Natural killer cell (primary cell): ENCODE measurements at regions not wholly inside any gene's neighbourhood (a gene's known extent, or its start where the extent isn't known, plus 50 kb on each side); places are given as distances from the start of the nearest gene placed in this dataset.

Experiments
- ATAC-seq, 3 donors: fragments of 150-1000 bp in 2 of 3; fragments of 200-7000 bp in 1 of 3; cut with Tn5 transposase; 1 replicate in 1 of 3; 2 replicates in 2 of 3; pipeline ENCODE4 v1.10.0; 2021; ENCODE audit warnings: mild to moderate bottlenecking in 2 of 3, moderate library complexity in 2 of 3
- DNase-seq, 2 donors: peaks; one replicate each; pipeline versions ENCODE4 v3.0.0 to v3.0.0-alpha.2; 2013 to 2021; ENCODE audit warnings: mixed read lengths in 1 of 2
- H3K27ac ChIP-seq: one replicate; pipeline ENCODE4 v1.5.1; 2013; ENCODE audit warnings: mild to moderate bottlenecking, low read length
- H3K27me3 ChIP-seq: one replicate; pipeline ENCODE4 v1.6.1; 2013; ENCODE audit warnings: low read length; ENCODE audit not compliant: control insufficient read depth, insufficient read depth
- H3K36me3 ChIP-seq: one replicate; pipeline ENCODE4 v1.6.1; 2013; ENCODE audit warnings: low read length; ENCODE audit not compliant: control insufficient read depth, insufficient read depth
- H3K4me1 ChIP-seq: one replicate; pipeline ENCODE4 v1.6.1; 2013; ENCODE audit warnings: low read length; ENCODE audit not compliant: control insufficient read depth, insufficient read depth
- H3K4me3 ChIP-seq: one replicate; pipeline ENCODE4 v1.5.1; 2013; ENCODE audit warnings: low read length
- H3K9me3 ChIP-seq: one replicate; pipeline ENCODE4 v1.6.1; 2013; ENCODE audit warnings: low read length; ENCODE audit not compliant: control insufficient read depth, insufficient read depth
- H3K27ac Mint-ChIP-seq, 2 donors: one replicate each; pipeline ENCODE4 v1.8.0; 2022; ENCODE audit warnings: mild to moderate bottlenecking in 2 of 2, mixed read lengths in 2 of 2, moderate library complexity in 1 of 2
- H3K27me3 Mint-ChIP-seq, 2 donors: one replicate each; pipeline ENCODE4 v1.8.0; 2022; ENCODE audit warnings: low read depth in 2 of 2, mixed read lengths in 2 of 2
- H3K36me3 Mint-ChIP-seq: one replicate; pipeline ENCODE4 v1.8.0; 2022; ENCODE audit warnings: mixed read lengths
- H3K4me1 Mint-ChIP-seq, 2 donors: one replicate each; pipeline ENCODE4 v1.8.0; 2022; ENCODE audit warnings: mixed read lengths in 2 of 2
- H3K4me3 Mint-ChIP-seq: one replicate; pipeline ENCODE4 v1.8.0; 2022; ENCODE audit warnings: mild to moderate bottlenecking, moderate library complexity, mixed read lengths
- H3K9me3 Mint-ChIP-seq, 2 donors: one replicate each; pipeline ENCODE4 v1.8.0; 2022; ENCODE audit warnings: mixed read lengths in 2 of 2
- WGBS: methylation state at CpG from one replicate; pipeline ENCODE4 v1.1.7; 2013; ENCODE audit warnings: missing lambda C conversion rate; ENCODE audit not compliant: insufficient coverage; 5-methylcytosine and 5-hydroxymethylcytosine counted together
- intact Hi-C: fragments of 100-400 bp; cut with micrococcal nuclease; formaldehyde crosslinking; loops from one replicate; pipeline ENCODE4 v1.14.2; 2022
- TF ChIP-seq, protein P1 (sequence below): fragments of 200-600 bp; IDR thresholded peaks from one replicate; pipeline ENCODE4 v1.8.0; 2022; ENCODE audit warnings: antibody characterized with exemption

DNA sequence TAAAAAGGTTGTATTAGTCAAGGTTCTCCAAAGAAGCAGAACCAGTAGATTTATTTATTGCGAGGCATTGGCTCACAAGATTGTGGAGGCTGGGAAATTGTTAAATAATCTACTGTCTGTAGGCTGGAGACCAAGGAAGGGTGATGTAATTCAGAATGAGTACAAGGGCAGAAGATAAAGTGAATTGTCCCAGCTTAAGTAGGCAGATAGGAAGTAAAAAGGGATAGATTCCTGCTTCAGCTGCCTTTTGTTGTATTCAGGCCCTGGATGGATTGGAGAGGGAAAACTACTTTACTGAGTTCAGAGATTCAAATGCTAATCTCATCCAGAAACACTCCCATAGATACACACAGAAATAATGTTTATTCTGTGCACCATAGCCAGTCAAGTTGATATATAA lies 301.1 kb downstream of the CYLC2 start:
- H3K27me3 ChIP-seq: no peaks in the 10 kb centered on the region
- WGBS: 81% methylated on average over 1 of the region's 1 CpG

DNA sequence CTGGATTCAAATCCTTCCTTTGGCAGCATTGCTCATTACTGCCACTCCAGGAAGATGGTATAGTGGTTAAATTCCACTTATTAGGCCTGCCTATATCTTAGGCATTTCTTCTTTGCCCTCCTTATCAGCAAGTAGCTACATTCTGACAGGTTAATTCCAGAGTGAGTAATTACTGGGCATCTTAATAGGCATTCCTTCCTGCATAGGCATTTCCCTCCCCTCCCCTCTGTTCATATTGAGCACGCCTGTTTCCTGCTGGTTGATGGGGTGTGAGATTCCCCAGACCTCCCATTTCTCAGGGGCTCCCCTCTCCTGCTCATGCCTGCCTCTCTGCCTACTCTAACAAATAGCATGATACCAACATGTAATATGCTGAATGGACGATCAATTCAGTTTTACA lies 305.9 kb downstream of the CYLC2 start:
- no peaks in the 10 kb centered on the region for H3K9me3 ChIP-seq
- H3K4me3 Mint-ChIP-seq: no peak overlapping the region
- no peaks in the 10 kb centered on the region for H3K4me1 Mint-ChIP-seq
- H3K36me3 Mint-ChIP-seq: no peaks in the 10 kb centered on the region
- intact Hi-C loops: no loop called here
- 86% methylated on average over 1 of the region's 2 CpGs for WGBS
- DNase-seq: no peak
- no peak overlapping the region for H3K4me3 ChIP-seq
- no peaks in the 10 kb centered on the region for H3K27me3 ChIP-seq
- H3K36me3 ChIP-seq: no peaks in the 10 kb centered on the region
- H3K27ac ChIP-seq: no peak overlapping the region
- ATAC-seq: no peak
- no peaks in the 10 kb centered on the region for H3K27me3 Mint-ChIP-seq
- no peaks in the 10 kb centered on the region for H3K4me1 ChIP-seq
- TF ChIP-seq, protein P1, sequence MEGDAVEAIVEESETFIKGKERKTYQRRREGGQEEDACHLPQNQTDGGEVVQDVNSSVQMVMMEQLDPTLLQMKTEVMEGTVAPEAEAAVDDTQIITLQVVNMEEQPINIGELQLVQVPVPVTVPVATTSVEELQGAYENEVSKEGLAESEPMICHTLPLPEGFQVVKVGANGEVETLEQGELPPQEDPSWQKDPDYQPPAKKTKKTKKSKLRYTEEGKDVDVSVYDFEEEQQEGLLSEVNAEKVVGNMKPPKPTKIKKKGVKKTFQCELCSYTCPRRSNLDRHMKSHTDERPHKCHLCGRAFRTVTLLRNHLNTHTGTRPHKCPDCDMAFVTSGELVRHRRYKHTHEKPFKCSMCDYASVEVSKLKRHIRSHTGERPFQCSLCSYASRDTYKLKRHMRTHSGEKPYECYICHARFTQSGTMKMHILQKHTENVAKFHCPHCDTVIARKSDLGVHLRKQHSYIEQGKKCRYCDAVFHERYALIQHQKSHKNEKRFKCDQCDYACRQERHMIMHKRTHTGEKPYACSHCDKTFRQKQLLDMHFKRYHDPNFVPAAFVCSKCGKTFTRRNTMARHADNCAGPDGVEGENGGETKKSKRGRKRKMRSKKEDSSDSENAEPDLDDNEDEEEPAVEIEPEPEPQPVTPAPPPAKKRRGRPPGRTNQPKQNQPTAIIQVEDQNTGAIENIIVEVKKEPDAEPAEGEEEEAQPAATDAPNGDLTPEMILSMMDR: no peak
- H3K9me3 Mint-ChIP-seq: peaks cover 9% of the 10 kb centered on the region in 2 donors
- no peak overlapping the region for H3K27ac Mint-ChIP-seq

More for the DNA sequence above, 301.1 kb downstream of the CYLC2 start:
- Histone ChIP-seq H3K36me3 (no peaks in the 10 kb centered on the region), H3K4me1 (no peaks in the 10 kb centered on the region), H3K4me3 (no peak overlapping the region), H3K27ac (no peak overlapping the region), H3K9me3 (no peaks in the 10 kb centered on the region)
- no peaks in the 10 kb centered on the region for H3K27me3 Mint-ChIP-seq
- TF ChIP-seq, protein P1: no peak
- intact Hi-C loops: no loop called here
- no peak overlapping the region for H3K27ac Mint-ChIP-seq
- peaks cover 2 to 7% of the 10 kb centered on the region in 2 donors for H3K9me3 Mint-ChIP-seq
- H3K4me3 Mint-ChIP-seq: no peak overlapping the region
- no peak for ATAC-seq
- DNase-seq: no peak
- H3K36me3 Mint-ChIP-seq: no peaks in the 10 kb centered on the region
- H3K4me1 Mint-ChIP-seq: no peaks in the 10 kb centered on the region

DNA sequence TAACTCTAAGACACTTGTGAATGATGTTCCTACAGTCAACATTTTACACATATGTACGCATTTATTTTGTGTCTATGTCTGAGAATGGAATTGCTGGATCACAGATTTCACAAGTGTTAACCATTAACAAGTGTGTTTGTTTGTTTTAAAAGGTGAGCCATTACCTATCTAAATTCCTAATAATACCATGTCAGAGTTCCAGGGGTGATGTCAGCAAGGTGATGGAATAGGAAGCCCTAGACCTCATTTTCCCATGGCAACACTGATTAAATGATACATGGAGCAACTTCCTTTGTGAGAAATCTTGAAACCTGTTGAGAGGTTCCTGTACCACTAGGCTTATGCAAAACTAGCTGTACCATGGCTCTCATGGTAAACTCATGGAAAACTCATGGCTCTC lies 309.7 kb downstream of the CYLC2 start:
- Mint-ChIP-seq H3K27me3 (no peaks in the 10 kb centered on the region), H3K27ac (no peak overlapping the region), H3K36me3 (no peaks in the 10 kb centered on the region), H3K9me3 (peaks cover 6 to 17% of the 10 kb centered on the region in 2 donors), H3K4me3 (no peak overlapping the region), H3K4me1 (no peaks in the 10 kb centered on the region)
- Histone ChIP-seq H3K27ac (no peak overlapping the region), H3K27me3 (no peaks in the 10 kb centered on the region), H3K9me3 (no peaks in the 10 kb centered on the region), H3K4me1 (no peaks in the 10 kb centered on the region), H3K4me3 (no peak overlapping the region), H3K36me3 (no peaks in the 10 kb centered on the region)
- no CpG with 5 or more reads among the region's 1 CpG for WGBS
- DNase-seq (no peak), ATAC-seq (no peak)
- TF ChIP-seq, protein P1: no peak
- intact Hi-C loops: no loop called here

DNA sequence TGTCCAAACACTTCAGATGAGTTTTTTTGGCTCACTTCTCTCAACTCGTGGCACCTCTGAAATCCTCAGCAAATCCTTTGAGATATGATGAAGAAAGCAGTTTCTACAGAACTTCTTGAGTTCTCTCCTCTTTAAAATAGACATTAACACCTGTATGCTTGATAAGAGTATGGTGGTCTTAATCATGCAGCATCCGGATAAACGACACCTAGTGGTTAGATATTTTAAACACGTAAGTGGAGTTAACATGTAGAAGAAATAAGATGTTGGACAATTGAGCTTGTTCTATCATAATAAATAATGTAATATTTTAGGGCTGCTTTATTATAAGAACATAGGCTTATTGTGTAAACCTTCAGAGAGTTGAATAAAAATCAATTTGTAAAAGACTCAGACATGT lies 324.8 kb downstream of the CYLC2 start:
- Mint-ChIP-seq H3K27ac (no peak overlapping the region), H3K27me3 (no peaks in the 10 kb centered on the region), H3K4me3 (no peak overlapping the region), H3K9me3 (peaks cover 6 to 15% of the 10 kb centered on the region in 2 donors), H3K4me1 (no peaks in the 10 kb centered on the region), H3K36me3 (no peaks in the 10 kb centered on the region)
- Histone ChIP-seq H3K36me3 (no peaks in the 10 kb centered on the region), H3K4me3 (no peak overlapping the region), H3K27ac (no peak overlapping the region), H3K9me3 (no peaks in the 10 kb centered on the region), H3K27me3 (no peaks in the 10 kb centered on the region), H3K4me1 (no peaks in the 10 kb centered on the region)
- TF ChIP-seq, protein P1: no peak
- intact Hi-C loops: no loop called here
- DNase-seq (no peak), ATAC-seq (no peak)
- WGBS: 0% methylated on average over 3 of the region's 4 CpGs
